Transverse colon (tissue), 4 donors: ENCODE measurements at regions not wholly inside any gene's neighbourhood (a gene's known extent, or its start where the extent isn't known, plus 50 kb on each side); places are given as distances from the start of the nearest gene placed in this dataset.

Source experiments
- DNase-seq: peaks from one replicate; pipeline ENCODE4 v3.0.0-alpha.2; 2019
- H3K27ac ChIP-seq, 4 donors: fragments of 200-600 bp; sonication (generic); 2 replicates each; pipeline ENCODE4 v1.5.1; 2016 to 2018; ENCODE audit warnings: inconsistent platforms in 4 of 4
- H3K27me3 ChIP-seq: fragments of 200-600 bp; sonication (generic); 2 replicates; pipeline ENCODE4 v1.5.1; 2017; ENCODE audit warnings: inconsistent platforms
- H3K36me3 ChIP-seq, 4 donors: fragments of 200-600 bp; sonication (generic); 2 replicates each; pipeline ENCODE4 v1.5.1; 2017 to 2019; ENCODE audit warnings: inconsistent platforms in 4 of 4
- H3K4me1 ChIP-seq, 4 donors: fragments of 200-600 bp; sonication (generic); 2 replicates each; pipeline ENCODE4 v1.5.1; 2017 to 2020; ENCODE audit warnings: inconsistent platforms in 4 of 4
- H3K4me3 ChIP-seq, 4 donors: fragments of 200-600 bp; sonication (generic); 1 replicate in 1 of 4; 2 replicates in 3 of 4; pipeline versions ENCODE4 v1.5.1 to v1.6.1; 2017 to 2019; ENCODE audit warnings: inconsistent platforms in 4 of 4
- H3K9me3 ChIP-seq, 2 donors: fragments of 200-600 bp; sonication (generic); 2 replicates each; pipeline ENCODE4 v1.5.1; 2017 to 2019; ENCODE audit warnings: inconsistent platforms in 2 of 2
- EP300 ChIP-seq: sonication (generic); formaldehyde crosslinking; IDR thresholded peaks from one replicate; pipeline ENCODE4 v1.6.1; 2017; ENCODE audit warnings: antibody characterized with exemption, low read depth
- POLR2A ChIP-seq: fragments of 450-650 bp; IDR thresholded peaks from one replicate; pipeline ENCODE4 v1.6.1; 2016; ENCODE audit warnings: antibody characterized with exemption, mild to moderate bottlenecking, moderate library complexity
- POLR2AphosphoS5 ChIP-seq, 3 donors: sonication (generic); formaldehyde crosslinking; IDR thresholded peaks; one replicate each; pipeline ENCODE4 v1.6.1; 2016; ENCODE audit warnings: antibody characterized with exemption in 3 of 3
- WGBS, 2 donors: methylation state at CpG; one replicate each; pipeline ENCODE4 v1.1.5; 2018; ENCODE audit warnings: low coverage in 1 of 2; 5-methylcytosine and 5-hydroxymethylcytosine counted together
- in situ Hi-C, 4 donors: fragments of 200-750 bp; cut with MboI; loops; one replicate each; pipeline versions ENCODE4 v1.15.0 to v1.15.1; 2017; ENCODE audit warnings: low sequenced_read_pairs in 3 of 4, low pct_ligation_motif_present in 1 of 4, low pct_unique_long_range_greater_than_20kb in 1 of 4
- intact Hi-C: fragments of 100-400 bp; cut with DNase I; formaldehyde crosslinking; loops from one replicate; pipeline ENCODE4 v1.15.1; 2023; ENCODE audit warnings: low total_unique reads
- TF ChIP-seq, protein P1 (sequence below), 5 experiments: fragments of 200-600 bp in 3 of 5; fragments of 450-650 bp in 2 of 5; sonication (generic) in 3 of 5; IDR thresholded peaks; 1 replicate in 2 of 5; 2 replicates in 3 of 5; pipeline ENCODE4 v1.5.1; 2016 to 2017; ENCODE audit warnings: antibody characterized with exemption in 5 of 5, inconsistent platforms in 3 of 5, mild to moderate bottlenecking in 2 of 5, moderate library complexity in 1 of 5

DNA sequence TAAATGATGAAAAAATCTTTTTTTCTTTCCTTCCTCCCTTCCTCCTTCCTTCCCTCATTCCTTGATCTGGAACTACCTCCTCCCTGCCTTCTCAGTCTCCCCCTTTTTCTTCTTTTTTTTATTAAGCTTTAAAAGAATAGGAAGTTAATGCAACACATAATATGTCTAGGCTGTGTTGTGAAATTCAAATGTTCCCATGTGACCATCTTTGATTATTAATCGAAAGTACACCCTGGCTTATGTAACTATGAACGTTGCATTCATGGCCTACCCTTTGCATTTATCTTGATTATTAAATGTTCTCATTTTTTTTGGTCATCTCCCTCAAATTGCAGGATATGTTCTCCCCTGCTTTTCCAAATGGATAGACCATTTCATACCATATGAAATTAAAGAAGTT is 376.0 kb downstream of the DSEL start:
- WGBS, 2 donors: 72 to 73% methylated on average over 2 of the region's 2 CpGs
- Histone ChIP-seq H3K27me3 (no peaks in the 10 kb centered on the region), H3K36me3 (no peaks in the 10 kb centered on the region), H3K4me3 (no peak overlapping the region), H3K4me1 (no peaks in the 10 kb centered on the region), H3K27ac (no peak overlapping the region), H3K9me3 (no peaks in the 10 kb centered on the region)
- no peak for DNase-seq
- intact Hi-C loops (no loop called here), in situ Hi-C loops (no loop called here)
- TF ChIP-seq POLR2AphosphoS5 (IDR thresholded peaks at IDR 0.05): no peak
- TF ChIP-seq, protein P1, sequence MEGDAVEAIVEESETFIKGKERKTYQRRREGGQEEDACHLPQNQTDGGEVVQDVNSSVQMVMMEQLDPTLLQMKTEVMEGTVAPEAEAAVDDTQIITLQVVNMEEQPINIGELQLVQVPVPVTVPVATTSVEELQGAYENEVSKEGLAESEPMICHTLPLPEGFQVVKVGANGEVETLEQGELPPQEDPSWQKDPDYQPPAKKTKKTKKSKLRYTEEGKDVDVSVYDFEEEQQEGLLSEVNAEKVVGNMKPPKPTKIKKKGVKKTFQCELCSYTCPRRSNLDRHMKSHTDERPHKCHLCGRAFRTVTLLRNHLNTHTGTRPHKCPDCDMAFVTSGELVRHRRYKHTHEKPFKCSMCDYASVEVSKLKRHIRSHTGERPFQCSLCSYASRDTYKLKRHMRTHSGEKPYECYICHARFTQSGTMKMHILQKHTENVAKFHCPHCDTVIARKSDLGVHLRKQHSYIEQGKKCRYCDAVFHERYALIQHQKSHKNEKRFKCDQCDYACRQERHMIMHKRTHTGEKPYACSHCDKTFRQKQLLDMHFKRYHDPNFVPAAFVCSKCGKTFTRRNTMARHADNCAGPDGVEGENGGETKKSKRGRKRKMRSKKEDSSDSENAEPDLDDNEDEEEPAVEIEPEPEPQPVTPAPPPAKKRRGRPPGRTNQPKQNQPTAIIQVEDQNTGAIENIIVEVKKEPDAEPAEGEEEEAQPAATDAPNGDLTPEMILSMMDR (IDR thresholded peaks at IDR 0.05): no peak
- no peak for TF ChIP-seq EP300
- no peak for TF ChIP-seq POLR2A

DNA sequence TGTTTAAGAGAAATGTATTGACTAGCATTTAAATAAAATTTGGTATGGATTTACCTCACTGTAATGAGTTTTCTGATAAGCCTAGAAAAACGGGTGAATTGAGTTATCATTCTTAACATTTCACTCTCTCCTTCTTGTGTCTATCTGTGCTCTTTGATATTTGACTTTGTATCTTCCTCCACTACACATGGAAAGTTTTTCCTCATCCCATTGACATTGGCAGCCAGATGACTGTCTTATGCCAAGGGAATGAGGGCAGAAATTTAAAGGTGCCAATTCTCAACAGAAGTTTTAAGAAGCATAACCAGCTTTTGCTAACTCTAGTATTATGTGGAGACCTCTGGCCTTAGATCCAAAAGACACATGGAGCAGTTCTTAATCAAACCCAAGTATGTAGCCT is 376.6 kb downstream of the DSEL start:
- H3K36me3 ChIP-seq: no peaks in the 10 kb centered on the region
- H3K9me3 ChIP-seq: no peaks in the 10 kb centered on the region
- no peak overlapping the region for H3K4me3 ChIP-seq
- no peak overlapping the region for H3K27ac ChIP-seq
- TF ChIP-seq, protein P1 (IDR thresholded peaks at IDR 0.05): no peak
- no peak for TF ChIP-seq EP300
- no peak for TF ChIP-seq POLR2A
- no peak for TF ChIP-seq POLR2AphosphoS5 (IDR thresholded peaks at IDR 0.05)
- no peaks in the 10 kb centered on the region for H3K27me3 ChIP-seq
- intact Hi-C loops: no loop called here
- no peaks in the 10 kb centered on the region for H3K4me1 ChIP-seq
- 62 to 71% methylated on average over 1 of the region's 1 CpG for WGBS, 2 donors
- in situ Hi-C loops: no loop called here
- DNase-seq: no peak

DNA sequence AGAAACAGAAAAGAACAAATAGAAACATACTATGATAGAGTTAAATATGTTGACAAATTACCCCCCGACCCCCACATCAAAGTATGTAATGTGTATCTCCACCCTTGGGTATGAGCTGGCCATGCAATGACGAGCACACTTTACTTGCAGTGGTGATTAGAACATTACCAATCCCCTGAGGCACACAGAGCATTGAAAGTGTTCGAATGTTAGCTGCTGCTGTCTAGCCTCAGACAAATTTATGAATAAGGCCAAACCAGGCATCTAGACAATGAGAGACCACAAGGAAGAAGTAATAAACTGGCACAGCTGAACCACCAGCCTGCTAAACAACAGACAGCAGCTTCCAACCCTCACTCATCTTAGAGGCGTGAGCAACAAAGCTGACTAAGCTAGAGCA is 380.5 kb downstream of the DSEL start:
- no peaks in the 10 kb centered on the region for H3K4me1 ChIP-seq
- H3K27ac ChIP-seq: no peak overlapping the region
- no peak for TF ChIP-seq EP300
- DNase-seq: no peak
- no peaks in the 10 kb centered on the region for H3K36me3 ChIP-seq
- in situ Hi-C loops: no loop called here
- WGBS, 2 donors: 47 to 75% methylated on average over 2 to 4 of the region's 4 CpGs
- intact Hi-C loops: no loop called here
- no peak overlapping the region for H3K4me3 ChIP-seq
- H3K27me3 ChIP-seq: no peaks in the 10 kb centered on the region
- H3K9me3 ChIP-seq: no peaks in the 10 kb centered on the region

DNA sequence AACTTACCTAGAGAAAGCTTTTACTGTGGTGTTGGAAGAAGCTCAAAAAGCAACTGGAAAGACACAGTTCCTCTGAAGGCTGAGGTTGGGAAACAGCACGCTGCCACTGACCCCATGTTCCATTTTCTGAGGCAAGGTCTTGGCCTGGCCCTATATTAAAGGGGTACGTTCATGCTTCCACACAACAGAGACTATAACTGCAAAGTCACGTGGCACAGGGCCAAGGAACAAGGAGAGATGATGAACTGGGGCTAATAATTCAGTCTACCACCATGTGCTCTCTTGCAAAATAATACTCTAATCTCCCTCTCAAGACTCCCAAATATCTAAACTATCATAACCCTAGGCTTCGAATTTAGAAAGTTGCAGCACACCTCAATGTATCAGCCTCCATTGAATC is 381.6 kb downstream of the DSEL start:
- TF ChIP-seq, protein P1 (IDR thresholded peaks at IDR 0.05): no peak
- TF ChIP-seq EP300: no peak
- no peak for TF ChIP-seq POLR2A
- no peak for TF ChIP-seq POLR2AphosphoS5 (IDR thresholded peaks at IDR 0.05)
- H3K27me3 ChIP-seq: no peaks in the 10 kb centered on the region
- in situ Hi-C loops: no loop called here
- no peak overlapping the region for H3K27ac ChIP-seq
- H3K36me3 ChIP-seq: no peaks in the 10 kb centered on the region
- intact Hi-C loops: no loop called here
- H3K4me1 ChIP-seq: no peaks in the 10 kb centered on the region
- no peak for DNase-seq
- H3K9me3 ChIP-seq: no peaks in the 10 kb centered on the region
- H3K4me3 ChIP-seq: no peak overlapping the region
- WGBS, 2 donors: 42 to 68% methylated on average over 3 to 4 of the region's 4 CpGs

DNA sequence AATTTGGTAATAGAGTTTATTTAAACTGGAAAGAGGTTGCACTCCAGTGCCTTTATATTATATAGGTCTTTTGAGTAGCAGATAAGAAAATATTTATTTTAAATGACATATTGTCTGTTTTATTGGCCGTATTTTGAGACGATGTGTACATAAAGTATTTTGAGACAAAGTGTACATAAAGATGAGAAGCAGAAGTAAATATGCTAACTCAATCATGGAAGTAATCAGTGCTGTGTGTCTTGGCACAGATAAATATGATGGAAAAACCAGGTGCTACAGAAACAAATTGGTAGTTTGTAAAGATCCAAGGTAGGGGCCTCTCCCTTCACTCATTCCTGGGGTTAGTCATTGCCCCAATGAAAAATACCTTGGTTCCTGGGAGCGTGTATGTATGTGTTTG is 382.9 kb downstream of the DSEL start:
- Histone ChIP-seq H3K27ac (no peak overlapping the region), H3K9me3 (no peaks in the 10 kb centered on the region), H3K36me3 (no peaks in the 10 kb centered on the region), H3K4me3 (no peak overlapping the region), H3K27me3 (no peaks in the 10 kb centered on the region), H3K4me1 (no peaks in the 10 kb centered on the region)
- 36 to 38% methylated on average over 3 of the region's 3 CpGs for WGBS, 2 donors
- DNase-seq: no peak
- intact Hi-C loops (no loop called here), in situ Hi-C loops (no loop called here)
- TF ChIP-seq POLR2AphosphoS5 (IDR thresholded peaks at IDR 0.05) (no peak), POLR2A (no peak), EP300 (no peak)
- TF ChIP-seq, protein P1 (IDR thresholded peaks at IDR 0.05): no peak
